Caco-2 (cell line): ENCODE measurements at regions not wholly inside any gene's neighbourhood (a gene's known extent, or its start where the extent isn't known, plus 50 kb on each side); places are given as distances from the start of the nearest gene placed in this dataset.

ENCODE experiments used
- BruUV-seq: library from RNA; stranded (reverse); fragments of 400-500 nt; replicated peaks from 2 replicates; lab custom pipeline; 2021; lab: Mats Ljungman, UMichigan
- CTCF ChIA-PET: fragments of 300-600 bp; sonication (Branson Sonifier 250); formaldehyde crosslinking; loops from one replicate; lab custom pipeline; 2022; ENCODE audit warnings: antibody characterized with exemption; lab: Charles Lee
- POLR2A ChIA-PET: fragments of 300-600 bp; sonication (Branson Sonifier 250); formaldehyde crosslinking; loops from one replicate; lab custom pipeline; 2022; ENCODE audit warnings: antibody characterized with exemption; lab: Charles Lee
- DNase-seq, 2 experiments: peaks; one replicate each; pipeline versions ENCODE4 v3.0.0 to v3.0.0-alpha.2; 2020 to 2022
- H3K27me3 ChIP-seq: replicated peaks from 2 replicates; pipeline ENCODE4 v1.6.0; 2011; ENCODE audit warnings: low read length; ENCODE audit not compliant: control insufficient read depth, insufficient read depth
- H3K36me3 ChIP-seq: 2 replicates; pipeline ENCODE4 v1.5.1; 2011; ENCODE audit warnings: low read length; ENCODE audit not compliant: control insufficient read depth, insufficient read depth
- H3K4me1 ChIP-seq: fragments of 250-450 bp; sonication (Bioruptor Pico); 2 replicates; pipeline ENCODE4 v1.5.1; 2020; ENCODE audit warnings: mild to moderate bottlenecking
- H3K4me3 ChIP-seq: 2 replicates; pipeline ENCODE4 v1.5.1; 2011; ENCODE audit warnings: low read depth, mild to moderate bottlenecking, control low read depth, low read length
- H3K9me3 ChIP-seq: fragments of 250-450 bp; sonication (Bioruptor Pico); 2 replicates; pipeline ENCODE4 v1.5.1; 2020; ENCODE audit warnings: mild to moderate bottlenecking, moderate library complexity
- H3K27ac Mint-ChIP-seq: one replicate; pipeline ENCODE4 v1.8.0; 2022; ENCODE audit warnings: mixed read lengths; ENCODE audit not compliant: unreplicated experiment
- H3K27me3 Mint-ChIP-seq: one replicate; pipeline ENCODE4 v1.8.0; 2022; ENCODE audit warnings: mixed read lengths; ENCODE audit not compliant: insufficient read depth, unreplicated experiment
- H3K36me3 Mint-ChIP-seq: one replicate; pipeline ENCODE4 v1.8.0; 2022; ENCODE audit warnings: mild to moderate bottlenecking, mixed read lengths; ENCODE audit not compliant: insufficient read depth, unreplicated experiment
- H3K4me1 Mint-ChIP-seq: one replicate; pipeline ENCODE4 v1.8.0; 2022; ENCODE audit warnings: low read depth, mixed read lengths; ENCODE audit not compliant: unreplicated experiment
- H3K4me3 Mint-ChIP-seq: one replicate; pipeline ENCODE4 v1.8.0; 2022; ENCODE audit warnings: mild to moderate bottlenecking, moderate library complexity, mixed read lengths; ENCODE audit not compliant: unreplicated experiment
- H3K9me3 Mint-ChIP-seq: one replicate; pipeline ENCODE4 v1.8.0; 2022; ENCODE audit warnings: mixed read lengths; ENCODE audit not compliant: unreplicated experiment
- CTCF ChIP-seq, 2 experiments: fragments of 200-600 bp in 1 of 2; IDR thresholded peaks; 1 replicate in 1 of 2; 2 replicates in 1 of 2; pipeline versions ENCODE4 v1.5.1 to v1.8.0; 2011 to 2022; ENCODE audit warnings: antibody characterized with exemption in 1 of 2, control low read depth in 1 of 2, inconsistent platforms in 1 of 2, low read depth in 1 of 2, low read length in 1 of 2, mild to moderate bottlenecking in 1 of 2, moderate library complexity in 1 of 2; ENCODE audit not compliant: insufficient read depth in 1 of 2, severe bottlenecking in 1 of 2, unreplicated experiment in 1 of 2
- intact Hi-C: fragments of 100-400 bp; cut with micrococcal nuclease; formaldehyde crosslinking; loops from one replicate; pipeline ENCODE4 v1.10.0; 2022; ENCODE audit not compliant: unreplicated experiment

DNA sequence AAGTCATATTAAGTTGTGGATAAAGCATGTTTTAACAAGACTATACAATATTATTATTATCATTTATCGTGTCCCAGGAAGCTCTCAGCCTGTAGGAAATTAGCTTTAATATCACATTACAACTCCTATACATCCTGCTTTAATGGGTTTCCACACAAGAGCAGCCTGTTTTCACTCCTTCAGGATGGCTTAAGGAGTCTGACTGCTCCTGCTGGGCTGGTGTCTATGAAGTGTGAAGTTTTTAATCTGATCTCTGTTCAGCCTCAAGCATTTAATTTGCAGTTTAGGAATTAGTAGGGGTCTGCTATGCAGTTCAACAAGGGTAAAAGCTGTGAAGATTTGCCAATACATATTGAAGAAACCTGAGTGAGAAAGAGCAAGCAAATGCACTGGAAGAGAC lies 653.4 kb upstream of the LRRC4C start:
- ChIA-PET POLR2A (no interaction called here), CTCF (no interaction called here)
- H3K4me1 Mint-ChIP-seq: no peaks in the 10 kb centered on the region
- intact Hi-C loops: no loop called here
- no peak overlapping the region for H3K4me3 Mint-ChIP-seq
- peaks cover 4% of the 10 kb centered on the region for H3K27me3 Mint-ChIP-seq
- BruUV-seq: no TSS peak
- H3K36me3 ChIP-seq: no peaks in the 10 kb centered on the region
- no peak overlapping the region for H3K27ac Mint-ChIP-seq
- TF ChIP-seq CTCF (IDR thresholded peaks at IDR 0.05; ENCODE audit: insufficient read depth in 1 of 2, low read depth in 1 of 2, low read length in 1 of 2, severe bottlenecking in 1 of 2, unreplicated experiment in 1 of 2): no peak
- no peaks in the 10 kb centered on the region for H3K9me3 Mint-ChIP-seq
- no peak overlapping the region for H3K4me3 ChIP-seq
- H3K4me1 ChIP-seq: no peaks in the 10 kb centered on the region
- no peaks in the 10 kb centered on the region for H3K9me3 ChIP-seq
- no peak for DNase-seq
- no peaks in the 10 kb centered on the region for H3K36me3 Mint-ChIP-seq
- no peaks in the 10 kb centered on the region for H3K27me3 ChIP-seq

DNA sequence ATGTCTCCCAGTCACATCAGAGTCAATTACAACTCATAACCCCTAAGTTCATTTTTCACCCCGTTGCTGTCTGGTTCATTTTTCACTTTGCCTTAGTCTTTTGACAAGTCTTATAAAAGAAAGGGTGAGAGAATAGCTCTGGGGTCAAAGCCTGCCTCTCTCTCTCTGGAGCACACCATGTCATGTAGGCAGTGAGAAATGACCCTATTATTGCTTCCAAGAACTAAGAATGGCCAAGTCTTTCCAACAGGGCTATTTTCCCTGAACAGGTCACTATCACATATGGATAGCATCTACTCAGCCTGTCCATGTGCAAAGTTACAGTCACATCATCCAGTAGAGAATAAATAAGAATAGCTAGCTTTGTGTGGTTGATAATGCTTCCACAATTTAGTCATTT lies 655.5 kb upstream of the LRRC4C start:
- H3K4me3 ChIP-seq: no peak overlapping the region
- no peak overlapping the region for H3K4me3 Mint-ChIP-seq

GRCh38 chr11:42138454-42138853 lies 679.0 kb upstream of the LRRC4C start:
- POLR2A ChIA-PET: no interaction called here
- no TSS peak for BruUV-seq

More for the DNA sequence above, 655.5 kb upstream of the LRRC4C start:
- Mint-ChIP-seq H3K4me1 (no peaks in the 10 kb centered on the region), H3K27ac (no peak overlapping the region), H3K36me3 (no peaks in the 10 kb centered on the region), H3K9me3 (no peaks in the 10 kb centered on the region), H3K27me3 (peaks cover 7% of the 10 kb centered on the region)
- POLR2A ChIA-PET: no interaction called here
- intact Hi-C loops: no loop called here
- Histone ChIP-seq H3K9me3 (no peaks in the 10 kb centered on the region), H3K4me1 (no peaks in the 10 kb centered on the region), H3K27me3 (no peaks in the 10 kb centered on the region), H3K36me3 (no peaks in the 10 kb centered on the region)
- TF ChIP-seq CTCF (IDR thresholded peaks at IDR 0.05; ENCODE audit: insufficient read depth in 1 of 2, low read depth in 1 of 2, low read length in 1 of 2, severe bottlenecking in 1 of 2, unreplicated experiment in 1 of 2): no peak
- BruUV-seq: no TSS peak
- CTCF ChIA-PET: no interaction called here
- no peak for DNase-seq

More at GRCh38 chr11:42138454-42138853, 679.0 kb upstream of the LRRC4C start:
- no peak for DNase-seq
- no peaks in the 10 kb centered on the region for H3K36me3 Mint-ChIP-seq
- CTCF ChIA-PET: no interaction called here
- H3K4me3 Mint-ChIP-seq: no peak overlapping the region
- intact Hi-C loops: no loop called here
- H3K36me3 ChIP-seq: no peaks in the 10 kb centered on the region
- H3K9me3 ChIP-seq: no peaks in the 10 kb centered on the region
- H3K27me3 Mint-ChIP-seq: no peaks in the 10 kb centered on the region
- no peak overlapping the region for H3K4me3 ChIP-seq
- H3K9me3 Mint-ChIP-seq: peaks cover 3% of the 10 kb centered on the region
- H3K27ac Mint-ChIP-seq: no peak overlapping the region
- H3K4me1 ChIP-seq: no peaks in the 10 kb centered on the region
- TF ChIP-seq CTCF (IDR thresholded peaks at IDR 0.05; ENCODE audit: insufficient read depth in 1 of 2, low read depth in 1 of 2, low read length in 1 of 2, severe bottlenecking in 1 of 2, unreplicated experiment in 1 of 2): no peak
- H3K4me1 Mint-ChIP-seq: no peaks in the 10 kb centered on the region
- no peaks in the 10 kb centered on the region for H3K27me3 ChIP-seq
